Central memory CD8-positive, alpha-beta T cell (primary cell): ENCODE measurements at regions not wholly inside any gene's neighbourhood (a gene's known extent, or its start where the extent isn't known, plus 50 kb on each side); places are given as distances from the start of the nearest gene placed in this dataset.

Source experiments
- ATAC-seq: fragments of 150-1000 bp; cut with Tn5 transposase; replicated peaks from 2 replicates; pipeline ENCODE4 v1.10.0; 2022; ENCODE audit warnings: mild to moderate bottlenecking, moderate FRiP score, moderate number of reproducible peaks; ENCODE audit not compliant: poor library complexity, severe bottlenecking; ENCODE audit errors: extremely low read depth
- DNase-seq, 2 donors: peaks; one replicate each; pipeline ENCODE4 v3.0.0; 2021; ENCODE audit warnings: low spot score in 2 of 2
- H3K27ac Mint-ChIP-seq: one replicate; pipeline ENCODE4 v1.8.0; 2022; ENCODE audit warnings: low read depth, mild to moderate bottlenecking, moderate library complexity, mixed read lengths
- H3K27me3 Mint-ChIP-seq: one replicate; pipeline ENCODE4 v1.8.0; 2022; ENCODE audit warnings: mixed read lengths
- H3K36me3 Mint-ChIP-seq: one replicate; pipeline ENCODE4 v1.8.0; 2022; ENCODE audit warnings: mild to moderate bottlenecking, moderate library complexity, mixed read lengths; ENCODE audit not compliant: insufficient read depth
- H3K4me1 Mint-ChIP-seq: one replicate; pipeline ENCODE4 v1.8.0; 2022; ENCODE audit warnings: mixed read lengths
- H3K4me3 Mint-ChIP-seq: one replicate; pipeline ENCODE4 v1.8.0; 2022; ENCODE audit warnings: mild to moderate bottlenecking, moderate library complexity, mixed read lengths
- H3K9me3 Mint-ChIP-seq: one replicate; pipeline ENCODE4 v1.8.0; 2022; ENCODE audit warnings: mixed read lengths

GRCh38 chr1:63200676-63201075 is 121.7 kb upstream of the FOXD3 start:
- Mint-ChIP-seq H3K27ac (no peak overlapping the region), H3K4me1 (no peaks in the 10 kb centered on the region), H3K9me3 (no peaks in the 10 kb centered on the region), H3K27me3 (peaks cover 23% of the 10 kb centered on the region), H3K4me3 (no peak overlapping the region), H3K36me3 (no peaks in the 10 kb centered on the region)
- no peak for ATAC-seq
- no peak for DNase-seq

- no peaks in the 10 kb centered on the region for H3K9me3 Mint-ChIP-seq
- H3K4me1 Mint-ChIP-seq = no peaks in the 10 kb centered on the region
- no peak for DNase-seq
- H3K27ac Mint-ChIP-seq = no peak overlapping the region
- H3K27me3 Mint-ChIP-seq = peaks cover 31% of the 10 kb centered on the region
- H3K36me3 Mint-ChIP-seq = no peaks in the 10 kb centered on the region
- H3K4me3 Mint-ChIP-seq = no peak overlapping the region
- no peak for ATAC-seq
Observed at GRCh38 chr1:63203641-63204040, 118.7 kb upstream of the FOXD3 start.

DNA sequence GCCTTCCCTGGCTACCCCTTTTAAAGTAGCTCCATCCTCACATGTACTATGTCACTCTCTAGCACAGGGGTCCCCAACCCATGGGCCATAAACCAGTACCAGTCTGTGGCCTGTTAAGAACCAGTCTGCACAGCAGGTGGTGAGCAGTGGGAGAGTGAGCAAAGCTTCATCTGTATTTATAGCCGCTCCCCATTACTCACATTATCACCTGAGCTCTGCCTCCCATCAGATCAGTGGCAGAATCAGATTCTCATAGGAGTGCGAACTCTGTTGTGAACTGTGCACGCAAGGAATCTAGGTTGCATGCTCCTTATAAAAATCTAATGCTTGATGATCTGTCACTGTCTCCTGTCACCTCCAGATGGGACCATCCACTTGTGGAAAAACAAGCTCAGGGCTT is 116.6 kb upstream of the FOXD3 start:
- Mint-ChIP-seq H3K27me3 (peaks cover 15% of the 10 kb centered on the region), H3K27ac (no peak overlapping the region), H3K4me3 (no peak overlapping the region), H3K4me1 (no peaks in the 10 kb centered on the region), H3K36me3 (no peaks in the 10 kb centered on the region), H3K9me3 (no peaks in the 10 kb centered on the region)
- DNase-seq = no peak
- no peak for ATAC-seq

DNA sequence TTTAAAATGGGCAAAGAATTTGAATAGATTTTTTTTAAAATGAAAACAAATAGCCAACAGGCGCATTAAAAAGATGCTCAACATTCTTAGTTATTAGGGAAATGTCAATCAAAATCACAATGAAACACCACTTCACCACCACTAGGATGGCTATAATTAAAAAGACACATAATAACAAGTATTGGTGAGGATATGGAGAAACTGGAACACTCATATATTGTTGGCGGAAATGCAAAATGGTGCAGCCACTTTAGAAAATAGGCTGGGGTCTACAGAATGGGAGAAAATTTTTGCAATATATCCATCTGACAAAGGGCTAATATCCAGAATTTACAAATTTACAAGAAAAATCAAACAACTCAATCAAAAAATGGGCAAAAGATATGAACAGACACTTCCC is 107.8 kb upstream of the FOXD3 start:
- Mint-ChIP-seq H3K36me3 (no peaks in the 10 kb centered on the region), H3K27me3 (peaks cover 34% of the 10 kb centered on the region), H3K4me1 (no peaks in the 10 kb centered on the region), H3K27ac (no peak overlapping the region), H3K9me3 (peaks cover 5% of the 10 kb centered on the region), H3K4me3 (no peak overlapping the region)
- ATAC-seq (no peak), DNase-seq (no peak)

GRCh38 chr1:63223426-63223825 is 98.9 kb upstream of the FOXD3 start:
- Mint-ChIP-seq H3K4me1 (no peaks in the 10 kb centered on the region), H3K9me3 (no peaks in the 10 kb centered on the region), H3K4me3 (no peak overlapping the region), H3K36me3 (no peaks in the 10 kb centered on the region), H3K27ac (no peak overlapping the region), H3K27me3 (peaks cover 40% of the 10 kb centered on the region)
- DNase-seq = no peak
- no peak for ATAC-seq

DNA sequence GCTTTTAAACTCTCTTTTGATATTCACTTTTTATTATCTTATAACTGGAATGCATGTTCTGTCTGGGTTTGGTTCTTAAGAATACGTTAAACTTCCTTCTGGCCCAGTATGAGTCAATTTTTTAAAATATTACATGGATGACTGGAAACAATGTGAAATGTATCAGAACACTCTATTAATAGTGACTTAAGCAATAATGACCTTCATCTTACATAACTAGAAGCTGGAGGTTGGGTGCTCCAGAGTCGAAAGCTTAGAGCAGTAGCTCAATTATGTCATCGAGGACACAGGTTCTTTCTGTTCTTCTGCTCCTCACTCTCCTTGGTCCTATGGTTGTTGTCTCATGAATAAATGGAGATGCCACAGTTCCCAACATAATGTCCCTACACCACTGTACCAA is 91.6 kb upstream of the FOXD3 start:
- Mint-ChIP-seq H3K4me3 (no peak overlapping the region), H3K27ac (no peak overlapping the region), H3K27me3 (peaks cover 11% of the 10 kb centered on the region), H3K36me3 (no peaks in the 10 kb centered on the region), H3K4me1 (no peaks in the 10 kb centered on the region), H3K9me3 (no peaks in the 10 kb centered on the region)
- ATAC-seq = no peak
- DNase-seq = no peak

- Mint-ChIP-seq H3K27ac (no peak overlapping the region), H3K4me3 (no peak overlapping the region), H3K9me3 (peaks cover 4% of the 10 kb centered on the region), H3K27me3 (peaks cover 43% of the 10 kb centered on the region), H3K36me3 (no peaks in the 10 kb centered on the region), H3K4me1 (no peaks in the 10 kb centered on the region)
- DNase-seq (no peak), ATAC-seq (no peak)
Observed at GRCh38 chr1:63238721-63239120, 83.6 kb upstream of the FOXD3 start.

- Mint-ChIP-seq H3K27me3 (no peaks in the 10 kb centered on the region), H3K36me3 (no peaks in the 10 kb centered on the region), H3K9me3 (no peaks in the 10 kb centered on the region), H3K4me1 (no peaks in the 10 kb centered on the region), H3K27ac (no peak overlapping the region), H3K4me3 (no peak overlapping the region)
- no peak for ATAC-seq
- DNase-seq = no peak
Observed at GRCh38 chr1:63245186-63245585, 77.2 kb upstream of the FOXD3 start.

DNA sequence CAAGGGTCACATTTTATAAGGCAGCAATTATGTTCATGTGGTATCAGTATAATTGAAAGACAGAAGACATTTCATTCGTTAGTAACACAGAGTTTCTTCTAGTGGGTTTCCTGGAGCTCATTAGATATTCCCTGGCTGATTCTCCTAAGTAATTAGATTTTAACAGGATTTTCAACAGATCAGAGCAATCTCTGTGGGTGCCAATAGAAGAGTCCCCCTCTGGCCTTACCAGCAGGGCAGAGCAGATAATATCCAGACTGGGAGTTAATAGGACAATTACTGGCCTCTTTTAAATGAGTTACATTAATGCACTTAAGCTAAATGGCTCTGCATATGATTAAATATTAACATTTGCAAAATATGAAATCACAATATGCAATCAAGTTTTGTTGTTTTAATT is 74.2 kb upstream of the FOXD3 start:
- Mint-ChIP-seq H3K4me1 (no peaks in the 10 kb centered on the region), H3K27ac (no peak overlapping the region), H3K9me3 (no peaks in the 10 kb centered on the region), H3K4me3 (no peak overlapping the region), H3K27me3 (no peaks in the 10 kb centered on the region), H3K36me3 (peaks cover under 1% of the 10 kb centered on the region)
- ATAC-seq (no peak), DNase-seq (no peak)

DNA sequence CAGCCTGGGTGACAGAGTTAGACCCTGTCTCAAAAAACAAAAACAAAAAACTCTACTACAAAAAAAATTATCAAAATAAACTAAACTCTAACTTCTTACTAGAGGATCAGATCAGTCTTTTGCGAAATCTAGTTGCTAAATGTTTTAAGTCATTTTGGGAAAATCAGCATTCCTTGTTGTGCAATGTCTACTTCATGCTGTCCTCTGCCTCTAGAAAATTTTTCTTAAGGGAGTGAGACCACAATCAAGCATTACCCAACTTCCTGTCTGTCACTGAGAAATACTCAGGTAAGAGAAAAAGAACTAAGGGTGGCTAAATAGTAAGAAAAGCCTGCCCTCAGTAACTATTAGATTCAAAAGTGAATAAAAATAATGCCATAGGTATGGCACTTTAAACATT is 67.2 kb upstream of the FOXD3 start:
- Mint-ChIP-seq H3K27me3 (peaks cover 20% of the 10 kb centered on the region), H3K4me3 (no peak overlapping the region)
- no peak for DNase-seq

DNA sequence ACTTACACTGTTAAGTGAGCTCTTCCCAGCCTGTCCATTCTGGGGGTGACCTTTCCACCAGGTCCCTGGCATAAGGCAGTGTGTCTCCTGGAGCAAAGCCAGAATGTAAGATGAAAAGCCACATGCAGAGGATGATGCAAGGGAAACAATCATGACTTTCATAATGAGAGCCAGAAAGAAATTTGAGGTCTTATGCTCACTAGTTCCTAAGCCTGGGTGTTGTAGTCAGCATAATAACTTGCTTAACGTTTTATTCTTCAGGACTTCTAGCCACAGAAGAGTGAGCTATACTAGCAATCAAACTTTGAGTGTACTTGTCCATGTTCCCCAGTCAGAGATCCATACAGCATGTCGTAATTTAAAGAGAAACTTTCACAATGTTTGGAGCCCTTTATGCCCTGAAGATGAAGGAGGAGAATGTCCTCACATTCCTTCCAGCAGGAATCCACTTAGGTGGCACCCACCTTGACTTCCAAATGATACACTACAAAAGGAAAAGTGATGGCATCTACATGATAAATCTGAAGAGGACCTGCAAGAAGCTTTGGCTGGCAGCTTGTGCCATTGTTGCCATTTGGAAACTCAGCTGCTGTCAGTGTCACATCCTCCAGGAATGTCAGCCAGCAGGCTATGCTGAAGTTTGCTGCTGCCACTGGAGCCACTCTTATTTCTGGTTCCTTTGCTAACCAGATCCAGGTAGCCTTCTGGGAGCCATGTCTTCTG is 60.5 kb upstream of the FOXD3 start:
- ATAC-seq (no peak), DNase-seq (no peak)
- no peak overlapping the region for H3K4me3 Mint-ChIP-seq
- no peaks in the 10 kb centered on the region for H3K4me1 Mint-ChIP-seq
- no peaks in the 10 kb centered on the region for H3K9me3 Mint-ChIP-seq
- peaks cover 41% of the 10 kb centered on the region for H3K27me3 Mint-ChIP-seq
- peaks cover 2% of the 10 kb centered on the region for H3K36me3 Mint-ChIP-seq
- no peak overlapping the region for H3K27ac Mint-ChIP-seq

More for the DNA sequence above, 67.2 kb upstream of the FOXD3 start:
- no peak overlapping the region for H3K27ac Mint-ChIP-seq
- ATAC-seq = no peak
- no peaks in the 10 kb centered on the region for H3K4me1 Mint-ChIP-seq
- no peaks in the 10 kb centered on the region for H3K9me3 Mint-ChIP-seq
- peaks cover 3% of the 10 kb centered on the region for H3K36me3 Mint-ChIP-seq

DNA sequence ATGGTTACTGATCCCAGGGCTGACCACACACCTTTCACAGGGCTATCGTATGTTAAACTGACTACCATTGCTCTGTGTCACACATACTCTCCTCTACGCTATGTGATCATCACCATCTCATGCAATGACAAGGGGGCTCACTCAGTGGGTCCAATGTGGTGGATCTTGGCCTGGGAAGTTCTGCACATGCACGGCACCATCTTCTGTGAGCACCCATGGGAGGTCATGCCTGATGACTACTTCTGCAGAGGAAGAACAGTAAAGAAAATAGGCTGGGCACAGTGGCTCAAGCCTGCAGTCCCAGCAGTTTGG is 60.0 kb upstream of the FOXD3 start:
- H3K9me3 Mint-ChIP-seq = no peaks in the 10 kb centered on the region
- H3K4me3 Mint-ChIP-seq = no peak overlapping the region
- peaks cover 39% of the 10 kb centered on the region for H3K27me3 Mint-ChIP-seq
- peaks cover 2% of the 10 kb centered on the region for H3K36me3 Mint-ChIP-seq
- H3K27ac Mint-ChIP-seq = no peak overlapping the region
- no peaks in the 10 kb centered on the region for H3K4me1 Mint-ChIP-seq
- no peak for ATAC-seq
- no peak for DNase-seq

DNA sequence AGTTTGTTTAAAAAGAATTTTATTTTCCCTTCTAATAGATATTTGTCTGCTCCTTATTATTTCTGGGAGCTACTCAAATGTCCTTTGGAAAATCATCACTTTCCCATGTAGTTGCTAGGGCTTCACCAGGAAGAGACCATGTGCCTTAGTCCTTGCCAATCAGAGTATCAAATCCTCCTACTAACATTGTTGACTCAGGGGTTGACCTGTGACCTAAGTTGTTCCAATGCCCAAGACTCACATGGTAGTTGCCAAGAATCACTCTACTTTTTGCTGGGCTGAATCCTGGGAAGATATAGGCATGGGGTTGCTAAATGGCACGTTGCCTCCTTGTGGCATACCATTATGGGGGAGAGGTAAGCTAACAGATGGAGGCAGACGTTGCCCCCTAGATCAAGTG is 58.2 kb upstream of the FOXD3 start:
- Mint-ChIP-seq H3K4me1 (no peaks in the 10 kb centered on the region), H3K9me3 (no peaks in the 10 kb centered on the region), H3K36me3 (peaks cover 2% of the 10 kb centered on the region), H3K27me3 (peaks cover 39% of the 10 kb centered on the region), H3K27ac (no peak overlapping the region), H3K4me3 (no peak overlapping the region)
- DNase-seq (no peak), ATAC-seq (no peak)

GRCh38 chr1:63266857-63267256 is 55.5 kb upstream of the FOXD3 start:
- Mint-ChIP-seq H3K36me3 (peaks cover 2% of the 10 kb centered on the region), H3K4me1 (no peaks in the 10 kb centered on the region), H3K27me3 (peaks cover 54% of the 10 kb centered on the region), H3K4me3 (no peak overlapping the region), H3K27ac (no peak overlapping the region), H3K9me3 (no peaks in the 10 kb centered on the region)
- ATAC-seq (no peak), DNase-seq (no peak)
